ENCODE measurements at regions not wholly inside any gene's neighbourhood (a gene's known extent, or its start where the extent isn't known, plus 50 kb on each side); places are given as distances from the start of the nearest gene placed in this dataset.

- no peak for TF ChIP-seq CTCF (IDR thresholded peaks at IDR 0.05; ENCODE audit: low read length)
- TF ChIP-seq EZH2 (IDR thresholded peaks at IDR 0.05; ENCODE audit: borderline replicate concordance, low read length) = no peak
Observed at GRCh38 chr1:87834151-87834550, 505.5 kb downstream of the LMO4 start.

All from OCI-LY1 (cell line).